ENCODE measurements at regions not wholly inside any gene's neighbourhood (a gene's known extent, or its start where the extent isn't known, plus 50 kb on each side); places are given as distances from the start of the nearest gene placed in this dataset.
"Not testable (repeated sequence)": the region's sequence is repeated elsewhere in the genome, so short reads cannot be mapped to it uniquely, and the experiment has no call there.

DNA sequence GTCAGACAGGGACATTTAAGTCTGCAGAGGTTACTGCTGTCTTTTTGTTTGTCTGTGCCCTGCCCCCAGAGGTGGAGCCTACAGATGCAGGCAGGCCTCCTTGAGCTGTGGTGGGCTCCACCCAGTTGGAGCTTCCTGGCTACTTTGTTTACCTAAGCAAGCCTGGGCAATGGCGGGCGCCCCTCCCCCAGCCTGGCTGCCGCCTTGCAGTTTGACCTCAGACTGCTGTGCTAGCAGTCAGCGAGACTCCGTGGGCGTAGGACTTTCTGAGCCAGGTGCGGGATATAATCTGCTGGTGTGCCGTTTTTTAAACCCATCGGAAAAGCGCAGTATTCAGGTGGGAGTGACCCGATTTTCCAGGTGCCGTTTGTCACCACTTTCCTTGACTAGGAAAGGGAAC is 690.4 kb upstream of the CNTN5 start:
- TF ChIP-seq, protein P1, sequence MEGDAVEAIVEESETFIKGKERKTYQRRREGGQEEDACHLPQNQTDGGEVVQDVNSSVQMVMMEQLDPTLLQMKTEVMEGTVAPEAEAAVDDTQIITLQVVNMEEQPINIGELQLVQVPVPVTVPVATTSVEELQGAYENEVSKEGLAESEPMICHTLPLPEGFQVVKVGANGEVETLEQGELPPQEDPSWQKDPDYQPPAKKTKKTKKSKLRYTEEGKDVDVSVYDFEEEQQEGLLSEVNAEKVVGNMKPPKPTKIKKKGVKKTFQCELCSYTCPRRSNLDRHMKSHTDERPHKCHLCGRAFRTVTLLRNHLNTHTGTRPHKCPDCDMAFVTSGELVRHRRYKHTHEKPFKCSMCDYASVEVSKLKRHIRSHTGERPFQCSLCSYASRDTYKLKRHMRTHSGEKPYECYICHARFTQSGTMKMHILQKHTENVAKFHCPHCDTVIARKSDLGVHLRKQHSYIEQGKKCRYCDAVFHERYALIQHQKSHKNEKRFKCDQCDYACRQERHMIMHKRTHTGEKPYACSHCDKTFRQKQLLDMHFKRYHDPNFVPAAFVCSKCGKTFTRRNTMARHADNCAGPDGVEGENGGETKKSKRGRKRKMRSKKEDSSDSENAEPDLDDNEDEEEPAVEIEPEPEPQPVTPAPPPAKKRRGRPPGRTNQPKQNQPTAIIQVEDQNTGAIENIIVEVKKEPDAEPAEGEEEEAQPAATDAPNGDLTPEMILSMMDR (IDR thresholded peaks at IDR 0.05) = not testable (repeated sequence)
- not testable (repeated sequence) for TF ChIP-seq EZH2, EZH2phosphoT487 (IDR thresholded peaks at IDR 0.05)
